Astrocyte (in vitro differentiated cells and primary cell): ENCODE measurements at regions not wholly inside any gene's neighbourhood (a gene's known extent, or its start where the extent isn't known, plus 50 kb on each side); places are given as distances from the start of the nearest gene placed in this dataset.

Experiments
- EZH2 ChIP-seq: IDR thresholded peaks from 2 replicates; pipeline ENCODE4 v1.6.1; 2012; ENCODE audit warnings: mild to moderate bottlenecking, low read length, inconsistent platforms; ENCODE audit not compliant: insufficient read depth
- TF ChIP-seq, protein P1 (sequence below): IDR thresholded peaks from 2 replicates; pipeline ENCODE4 v1.5.1; 2011; ENCODE audit warnings: low read depth, mild to moderate bottlenecking, inconsistent platforms, low read length, moderate library complexity; ENCODE audit not compliant: insufficient read depth

DNA sequence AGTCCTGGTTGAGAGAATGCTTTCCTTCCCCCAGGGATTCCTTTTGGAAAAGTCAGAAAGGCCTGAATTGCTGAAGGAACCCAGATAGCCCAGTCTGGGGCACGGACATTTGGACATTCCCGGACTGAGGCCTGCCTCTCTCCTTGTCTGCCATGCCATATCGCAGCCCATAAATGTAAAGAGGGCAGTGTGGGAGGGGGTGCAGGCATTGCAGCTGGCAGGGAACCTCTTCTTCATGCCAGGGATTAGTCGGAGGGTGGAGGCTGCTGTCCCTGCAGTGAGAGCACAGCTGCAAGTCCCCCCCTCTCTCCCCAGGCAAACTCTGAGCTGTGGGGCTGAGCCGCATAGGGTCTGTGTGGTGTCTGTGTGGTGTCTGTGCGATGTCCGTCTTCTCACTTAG lies 486.0 kb upstream of the MKI67 start:
- TF ChIP-seq EZH2 = no peak
- TF ChIP-seq, protein P1, sequence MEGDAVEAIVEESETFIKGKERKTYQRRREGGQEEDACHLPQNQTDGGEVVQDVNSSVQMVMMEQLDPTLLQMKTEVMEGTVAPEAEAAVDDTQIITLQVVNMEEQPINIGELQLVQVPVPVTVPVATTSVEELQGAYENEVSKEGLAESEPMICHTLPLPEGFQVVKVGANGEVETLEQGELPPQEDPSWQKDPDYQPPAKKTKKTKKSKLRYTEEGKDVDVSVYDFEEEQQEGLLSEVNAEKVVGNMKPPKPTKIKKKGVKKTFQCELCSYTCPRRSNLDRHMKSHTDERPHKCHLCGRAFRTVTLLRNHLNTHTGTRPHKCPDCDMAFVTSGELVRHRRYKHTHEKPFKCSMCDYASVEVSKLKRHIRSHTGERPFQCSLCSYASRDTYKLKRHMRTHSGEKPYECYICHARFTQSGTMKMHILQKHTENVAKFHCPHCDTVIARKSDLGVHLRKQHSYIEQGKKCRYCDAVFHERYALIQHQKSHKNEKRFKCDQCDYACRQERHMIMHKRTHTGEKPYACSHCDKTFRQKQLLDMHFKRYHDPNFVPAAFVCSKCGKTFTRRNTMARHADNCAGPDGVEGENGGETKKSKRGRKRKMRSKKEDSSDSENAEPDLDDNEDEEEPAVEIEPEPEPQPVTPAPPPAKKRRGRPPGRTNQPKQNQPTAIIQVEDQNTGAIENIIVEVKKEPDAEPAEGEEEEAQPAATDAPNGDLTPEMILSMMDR = no peak
